ENCODE measurements at regions not wholly inside any gene's neighbourhood (a gene's known extent, or its start where the extent isn't known, plus 50 kb on each side); places are given as distances from the start of the nearest gene placed in this dataset.

DNA sequence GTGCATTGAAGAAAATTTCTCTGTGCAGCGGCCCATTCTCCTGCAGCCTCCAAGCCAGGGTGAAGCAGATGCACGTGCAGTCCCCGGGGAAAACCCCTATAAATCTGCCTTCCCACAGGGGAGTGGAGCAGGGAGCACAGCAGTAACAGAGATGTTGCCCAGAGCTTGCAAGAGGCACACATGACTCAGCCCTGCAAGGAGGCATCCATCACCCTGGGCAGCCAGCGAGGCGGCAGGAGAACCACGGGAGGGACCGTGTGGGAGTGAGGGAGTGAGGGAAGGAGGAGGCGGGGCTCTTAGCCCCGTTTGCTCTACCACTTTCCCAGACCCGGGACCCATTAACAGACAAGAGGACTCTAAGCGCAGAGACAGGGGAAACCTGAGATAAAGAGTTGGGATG is 96.2 kb upstream of the ARAP3 start:
- peak; percentile 91 for DNase-seq (ENCODE audit: low spot score)

DNA sequence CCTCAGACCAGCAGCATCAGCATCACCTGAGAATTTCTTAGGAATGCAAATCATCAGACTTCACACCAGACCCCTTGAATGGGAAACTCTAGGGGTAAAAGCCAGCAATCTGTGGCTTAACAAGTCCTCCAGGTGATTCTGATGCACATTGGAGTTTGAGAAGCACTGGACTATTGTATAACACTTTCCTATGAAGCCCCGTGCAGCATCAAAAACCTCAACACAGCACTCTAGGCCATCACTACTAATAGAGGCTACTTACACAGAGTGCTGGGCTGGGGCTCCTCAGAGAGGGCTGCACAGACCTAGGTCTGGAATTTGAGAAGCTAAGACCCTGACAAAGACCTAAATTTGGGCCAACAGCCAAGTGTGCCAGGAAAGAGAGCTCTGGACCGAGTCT is 95.7 kb upstream of the ARAP3 start:
- no peak for DNase-seq (ENCODE audit: low spot score)

DNA sequence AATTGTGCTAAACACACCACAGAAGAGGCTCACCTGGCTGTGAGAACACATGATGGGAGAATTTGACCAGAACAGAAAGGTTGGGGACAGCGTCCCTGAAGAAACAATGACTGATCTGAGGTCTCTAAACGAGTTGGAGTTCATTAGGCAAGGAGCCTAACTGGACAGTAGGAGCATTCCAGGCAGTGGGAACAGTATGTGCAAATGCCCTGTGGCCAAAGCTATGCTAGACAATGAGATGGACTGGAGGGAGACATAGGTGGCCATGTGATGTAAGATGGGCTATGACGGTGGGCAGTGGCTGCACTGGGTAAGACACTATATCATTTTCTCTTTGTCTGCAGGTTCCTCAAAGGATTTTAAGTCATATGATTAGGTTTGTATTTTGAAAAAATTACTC is 95.1 kb upstream of the ARAP3 start:
- DNase-seq (ENCODE audit: low spot score) = no peak

- DNase-seq (ENCODE audit: low spot score) = no peak
Measured at GRCh38 chr5:141773779-141774562, 91.9 kb upstream of the ARAP3 start.

DNA sequence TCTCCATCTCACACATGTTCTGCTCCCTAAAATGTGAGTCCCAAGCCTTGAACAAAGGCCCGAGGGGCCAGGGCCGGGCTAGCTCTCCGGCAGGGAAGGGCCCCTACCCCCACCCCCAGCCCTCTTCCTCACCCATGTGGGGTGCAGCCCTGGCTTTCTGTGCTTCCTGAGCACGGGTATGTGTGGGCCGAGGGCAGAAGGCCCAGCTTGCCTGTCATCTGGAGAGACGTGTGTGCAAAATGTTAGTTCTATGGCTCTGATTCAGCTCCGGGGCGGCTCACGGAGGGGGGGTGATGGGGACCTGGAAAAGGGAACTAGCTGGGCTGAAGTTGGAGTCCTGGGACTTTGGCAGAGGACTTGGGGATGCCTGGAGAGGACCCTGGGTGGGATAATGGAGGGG is 90.3 kb upstream of the ARAP3 start:
- DNase-seq (ENCODE audit: low spot score) = no peak

DNA sequence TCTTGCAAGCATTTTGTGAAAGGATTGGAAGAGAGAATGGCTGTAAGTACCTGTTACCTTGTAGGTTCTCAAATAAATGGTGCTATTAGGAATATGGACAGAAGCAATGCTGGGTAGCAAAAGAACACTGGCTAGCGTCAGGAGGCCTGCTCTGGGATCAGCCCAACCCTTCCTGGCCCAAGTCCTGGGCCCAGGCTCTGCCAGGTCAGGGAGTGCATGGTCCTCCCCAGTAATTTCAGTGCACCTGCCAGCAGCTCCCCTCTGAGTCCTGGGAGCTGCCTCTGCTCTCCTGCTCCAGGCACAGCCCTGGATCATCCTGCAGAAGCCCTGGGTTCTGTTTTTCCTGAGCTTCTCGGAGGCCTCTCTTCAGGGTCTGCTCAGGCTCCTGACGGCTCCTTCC is 89.5 kb upstream of the ARAP3 start:
- DNase-seq (ENCODE audit: low spot score) = no peak

- DNase-seq (ENCODE audit: low spot score) = no peak
Measured at GRCh38 chr5:141771031-141771430, 89.0 kb upstream of the ARAP3 start.

DNA sequence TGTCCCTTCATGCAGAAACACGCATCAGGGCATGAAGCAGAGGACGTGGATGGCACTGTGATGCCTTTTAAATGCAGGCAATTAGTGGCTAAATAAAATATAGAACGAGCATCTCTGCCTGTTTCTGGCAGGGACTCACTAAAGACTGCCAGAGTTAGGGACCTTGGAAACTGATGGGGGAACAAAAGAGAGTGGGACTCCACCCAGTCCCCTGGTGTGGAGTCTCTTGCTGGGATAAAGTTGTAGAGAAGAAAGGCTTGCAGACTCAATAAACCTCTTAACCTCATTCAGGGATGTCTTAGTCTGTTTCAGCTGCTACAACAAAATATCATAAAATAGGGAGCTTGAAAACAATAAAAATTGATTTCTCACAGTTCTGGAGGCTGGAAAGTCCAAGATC is 87.6 kb upstream of the ARAP3 start:
- no peak for DNase-seq (ENCODE audit: low spot score)

DNA sequence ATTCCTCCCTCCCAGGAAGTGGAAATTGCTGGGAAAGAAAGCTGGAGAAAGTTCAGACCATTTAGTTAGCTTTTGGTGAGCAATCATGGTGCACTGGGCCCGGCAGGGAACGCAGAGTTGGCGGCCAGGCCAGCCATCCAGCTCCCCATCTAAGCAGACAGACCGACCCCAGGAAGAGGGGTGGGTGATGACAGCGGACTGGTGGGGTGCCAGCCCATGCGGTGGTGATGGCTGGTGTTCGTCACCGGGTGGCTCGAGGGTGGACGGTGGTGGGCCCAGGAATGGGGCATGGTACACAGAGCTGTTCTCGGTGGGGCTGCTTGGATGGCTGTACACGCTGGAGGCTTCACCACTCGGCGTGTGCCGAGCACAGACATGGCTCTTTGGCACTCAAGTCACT is 85.6 kb upstream of the ARAP3 start:
- DNase-seq (ENCODE audit: low spot score) = no peak

GRCh38 chr5:141765896-141766551 is 84.0 kb upstream of the ARAP3 start:
- DNase-seq (ENCODE audit: low spot score) = no peak

DNA sequence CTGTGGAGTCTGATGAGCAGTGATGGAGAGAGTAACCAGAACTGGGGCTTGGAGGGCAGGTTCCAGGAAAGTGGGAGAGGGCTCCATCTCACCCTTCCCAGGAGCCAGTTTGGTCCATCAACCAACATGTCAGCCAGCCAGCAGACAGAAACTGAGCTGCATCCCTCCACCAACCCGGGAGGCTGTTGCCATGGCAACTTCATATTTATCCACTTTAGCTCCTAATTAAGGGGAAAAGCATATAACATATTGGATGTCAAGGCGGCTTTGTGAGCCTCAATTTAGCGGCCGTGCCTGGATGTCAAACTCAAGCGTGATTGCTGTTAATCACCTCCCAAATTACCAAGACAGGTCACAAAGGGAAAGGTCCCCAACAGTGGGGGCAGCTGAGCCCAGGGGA is 81.5 kb upstream of the ARAP3 start:
- no peak for DNase-seq (ENCODE audit: low spot score)

GRCh38 chr5:141762790-141763368 is 80.8 kb upstream of the ARAP3 start:
- DNase-seq (ENCODE audit: low spot score) = no peak

- DNase-seq (ENCODE audit: low spot score) = no peak
Measured at GRCh38 chr5:141762316-141762715, 80.3 kb upstream of the ARAP3 start.

GRCh38 chr5:141760753-141761152 is 78.7 kb upstream of the ARAP3 start:
- no peak for DNase-seq (ENCODE audit: low spot score)

DNA sequence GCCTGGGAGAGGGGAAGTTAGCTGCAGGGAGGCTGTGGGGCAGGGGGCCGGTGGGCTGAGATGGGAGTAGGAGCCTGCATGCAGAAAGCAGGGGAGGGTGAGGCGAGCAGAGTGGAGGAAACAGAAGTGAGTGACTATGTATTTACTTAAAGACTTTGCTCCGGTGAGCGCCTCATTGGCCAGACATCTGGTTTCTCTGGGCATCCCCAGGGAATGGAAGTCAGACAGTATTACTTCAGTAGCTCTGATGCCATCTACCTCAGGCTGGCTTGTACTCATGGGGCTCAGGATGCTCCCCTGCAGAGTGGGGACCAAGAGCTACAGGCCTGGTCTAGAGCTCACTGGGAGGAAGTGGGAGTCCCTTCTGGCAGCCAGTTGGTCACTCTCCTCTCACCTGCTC is 78.2 kb upstream of the ARAP3 start:
- DNase-seq (ENCODE audit: low spot score) = peak; percentile 14

- DNase-seq (ENCODE audit: low spot score) = no peak
Measured at GRCh38 chr5:141758310-141758998, 76.4 kb upstream of the ARAP3 start.

DNA sequence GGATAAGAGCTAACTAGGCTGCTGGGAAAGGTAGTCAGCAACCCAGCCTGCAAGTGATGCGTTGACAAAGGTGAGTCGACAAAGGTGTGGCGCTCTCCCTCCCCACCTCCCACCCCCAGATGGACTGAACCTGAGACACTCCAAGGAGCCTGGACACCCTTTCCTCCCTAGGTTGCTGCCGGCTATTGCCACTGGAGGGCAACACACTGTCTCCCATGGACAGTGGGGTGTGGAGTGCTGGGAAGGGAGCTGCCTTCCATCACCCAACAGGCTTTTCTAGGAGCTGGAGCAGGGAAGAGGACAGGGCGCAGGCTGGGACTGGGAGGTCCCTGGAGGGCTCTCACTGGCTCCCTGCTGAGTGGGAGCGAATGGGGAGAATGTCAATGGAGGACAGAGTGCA is 75.4 kb upstream of the ARAP3 start:
- DNase-seq (ENCODE audit: low spot score) = peak; percentile 56

GRCh38 chr5:141756196-141756595 is 74.2 kb upstream of the ARAP3 start:
- DNase-seq (ENCODE audit: low spot score) = no peak

- peak; percentile 31 for DNase-seq (ENCODE audit: low spot score)
Measured at GRCh38 chr5:141753971-141754713, 72.1 kb upstream of the ARAP3 start.

DNA sequence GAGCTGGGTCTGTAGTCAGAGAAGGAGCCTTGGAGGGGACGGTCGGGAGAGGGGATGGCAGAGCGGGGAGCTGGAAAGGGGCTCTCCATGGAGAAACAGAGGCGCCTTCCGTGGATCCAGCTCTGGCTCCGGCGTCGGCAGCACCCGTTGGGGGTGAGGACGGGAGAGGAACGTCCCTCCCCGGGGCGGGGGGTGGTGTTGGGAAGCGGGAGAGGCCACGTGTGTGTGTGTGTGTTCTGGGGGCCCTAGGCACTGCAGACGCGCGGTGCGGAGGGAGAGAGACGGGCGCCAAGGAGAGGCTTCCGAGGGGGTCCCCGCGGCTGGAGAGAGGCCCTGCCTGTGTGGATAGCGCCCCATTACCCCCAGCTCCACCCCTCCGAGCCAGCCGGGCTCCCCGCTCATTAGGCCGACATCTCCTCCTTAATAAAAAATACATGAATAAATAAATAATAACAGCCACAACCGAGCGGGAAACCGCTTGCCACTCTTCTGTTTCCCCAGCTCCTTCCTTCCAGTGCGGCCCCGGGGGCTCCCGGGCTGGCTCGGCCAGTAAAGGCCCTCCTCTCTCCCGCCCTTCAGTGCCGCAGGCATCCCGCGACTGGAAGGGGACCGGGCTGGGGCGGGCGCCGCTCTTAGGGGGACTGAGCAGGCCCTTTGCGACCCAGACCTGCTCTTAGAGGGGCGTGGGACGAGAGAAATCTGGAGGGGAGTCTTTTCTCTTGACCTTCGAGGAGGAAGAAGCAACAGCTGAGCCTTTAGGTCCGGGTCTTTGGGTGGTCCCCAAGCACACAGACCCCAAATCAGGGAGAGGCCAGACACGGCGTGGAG is 71.3 kb upstream of the ARAP3 start:
- no peak for DNase-seq (ENCODE audit: low spot score)
